T-helper 17 cell (primary cell): ENCODE measurements at regions not wholly inside any gene's neighbourhood (a gene's known extent, or its start where the extent isn't known, plus 50 kb on each side); places are given as distances from the start of the nearest gene placed in this dataset.

ENCODE experiments used
- ATAC-seq: fragments of 150-1000 bp; cut with Tn5 transposase; 2 replicates; pipeline ENCODE4 v1.10.0; 2021; ENCODE audit warnings: mild to moderate bottlenecking, moderate library complexity
- DNase-seq, 3 donors: peaks; one replicate each; pipeline versions ENCODE4 v3.0.0 to v3.0.0-alpha.2; 2020 to 2021
- H3K9me3 ChIP-seq: one replicate; pipeline ENCODE4 v1.7.0; 2013; ENCODE audit warnings: low read length, mild to moderate bottlenecking; ENCODE audit not compliant: control insufficient read depth, poor library complexity, severe bottlenecking
- H3K27ac Mint-ChIP-seq: one replicate; pipeline ENCODE4 v1.8.0; 2022; ENCODE audit warnings: mild to moderate bottlenecking, moderate library complexity, mixed read lengths
- H3K27me3 Mint-ChIP-seq: one replicate; pipeline ENCODE4 v1.8.0; 2022; ENCODE audit warnings: mixed read lengths
- H3K36me3 Mint-ChIP-seq: one replicate; pipeline ENCODE4 v1.8.0; 2022; ENCODE audit warnings: low read depth, mixed read lengths
- H3K4me1 Mint-ChIP-seq: one replicate; pipeline ENCODE4 v1.8.0; 2022; ENCODE audit warnings: mild to moderate bottlenecking, mixed read lengths
- H3K4me3 Mint-ChIP-seq: one replicate; pipeline ENCODE4 v1.8.0; 2022; ENCODE audit warnings: mild to moderate bottlenecking, moderate library complexity, mixed read lengths

DNA sequence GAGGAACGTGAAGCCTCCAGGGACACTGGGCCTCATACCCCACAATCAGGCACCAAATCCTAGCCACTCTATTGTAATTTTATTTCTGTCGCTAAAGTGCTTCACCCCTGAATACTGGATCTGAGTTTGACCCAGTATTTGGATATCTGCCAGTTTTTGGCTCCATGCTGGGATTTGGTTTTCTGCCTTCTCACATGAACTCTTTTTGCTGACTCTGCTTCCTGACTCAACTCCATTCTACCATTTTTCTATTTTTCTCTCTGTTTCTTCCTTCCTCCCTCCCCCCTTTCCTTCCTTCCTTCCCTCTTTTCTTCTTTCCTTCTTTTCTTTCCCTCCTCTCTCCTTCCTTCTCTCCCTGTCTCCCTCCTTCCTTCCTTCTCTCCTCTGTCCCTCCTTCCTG is 151.3 kb upstream of the GJB5 start:
- DNase-seq (no peak), ATAC-seq (no peak)
- Mint-ChIP-seq H3K27ac (no peak overlapping the region), H3K36me3 (no peaks in the 10 kb centered on the region), H3K27me3 (peaks cover 75% of the 10 kb centered on the region), H3K4me3 (no peak overlapping the region), H3K4me1 (no peaks in the 10 kb centered on the region)
- H3K9me3 ChIP-seq: no peaks in the 10 kb centered on the region

DNA sequence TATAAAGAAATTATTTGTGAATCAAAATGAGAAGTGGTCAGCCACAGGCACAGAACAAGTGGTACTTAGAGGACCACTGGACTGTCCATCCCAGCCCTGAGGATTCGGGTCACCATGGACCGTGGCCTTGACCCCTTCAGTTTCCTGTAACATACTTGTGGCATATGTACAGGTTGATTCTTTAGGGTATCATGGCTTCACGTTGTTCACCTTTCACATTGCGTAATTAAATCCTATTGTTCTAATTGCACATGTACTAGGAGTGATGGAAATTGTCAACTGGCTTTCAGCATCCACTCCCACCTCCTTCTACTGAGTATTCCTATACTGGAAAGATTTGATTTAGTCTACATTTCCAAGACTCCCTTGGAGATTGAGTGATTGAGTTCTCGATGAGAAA is 148.3 kb upstream of the GJB5 start:
- DNase-seq: no peak
- Mint-ChIP-seq H3K4me1 (no peaks in the 10 kb centered on the region), H3K36me3 (no peaks in the 10 kb centered on the region), H3K4me3 (no peak overlapping the region), H3K27ac (no peak overlapping the region), H3K27me3 (peaks cover 63% of the 10 kb centered on the region)
- H3K9me3 ChIP-seq: no peaks in the 10 kb centered on the region
- no peak for ATAC-seq

DNA sequence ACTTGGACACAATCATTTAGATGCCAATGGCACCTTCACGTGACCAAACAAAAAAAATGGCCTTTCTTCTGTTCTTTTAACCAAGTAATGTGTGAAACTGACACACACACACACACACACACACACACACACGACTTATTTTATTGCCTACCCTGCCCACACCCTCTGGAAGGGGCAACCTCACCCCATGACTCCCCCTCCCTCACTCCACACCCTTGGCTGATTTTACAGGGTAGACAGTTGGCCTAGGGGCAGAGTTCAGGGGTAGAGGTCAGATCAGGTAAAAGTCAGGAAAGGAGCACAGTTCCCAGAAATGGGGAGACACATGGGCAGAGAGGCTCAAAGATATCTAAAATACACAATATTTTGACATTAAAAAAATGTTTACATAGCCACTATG is 144.8 kb upstream of the GJB5 start:
- peaks cover 2% of the 10 kb centered on the region for H3K36me3 Mint-ChIP-seq
- peaks cover 5% of the 10 kb centered on the region for H3K4me1 Mint-ChIP-seq
- no peaks in the 10 kb centered on the region for H3K9me3 ChIP-seq
- ATAC-seq (no peak), DNase-seq (no peak)
- H3K4me3 Mint-ChIP-seq: no peak overlapping the region
- H3K27me3 Mint-ChIP-seq: peaks cover 64% of the 10 kb centered on the region
- H3K27ac Mint-ChIP-seq: no peak overlapping the region

DNA sequence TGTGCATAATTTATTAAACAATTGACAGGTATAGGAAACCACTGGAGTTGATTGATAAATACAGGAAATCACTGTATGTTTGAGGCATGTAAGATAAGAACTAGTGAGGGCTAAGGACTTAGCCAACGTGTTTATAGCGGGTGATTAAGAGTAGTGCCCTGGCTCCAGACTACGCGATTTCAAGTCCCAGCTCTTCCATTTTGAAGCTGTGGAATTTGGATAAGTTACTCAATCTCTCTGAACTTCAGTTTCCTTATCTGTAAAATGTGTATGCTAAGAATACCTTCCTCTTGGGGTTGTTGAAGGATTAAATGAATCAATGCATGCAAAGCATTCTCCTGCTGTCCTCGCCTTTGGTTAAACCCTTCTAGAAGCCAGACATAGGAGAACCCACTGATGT is 143.3 kb upstream of the GJB5 start:
- H3K4me1 Mint-ChIP-seq: peaks cover 5% of the 10 kb centered on the region
- DNase-seq (no peak), ATAC-seq (no peak)
- no peak overlapping the region for H3K27ac Mint-ChIP-seq
- H3K9me3 ChIP-seq: no peaks in the 10 kb centered on the region
- H3K4me3 Mint-ChIP-seq: no peak overlapping the region
- H3K36me3 Mint-ChIP-seq: peaks cover 2% of the 10 kb centered on the region
- H3K27me3 Mint-ChIP-seq: peaks cover 66% of the 10 kb centered on the region

DNA sequence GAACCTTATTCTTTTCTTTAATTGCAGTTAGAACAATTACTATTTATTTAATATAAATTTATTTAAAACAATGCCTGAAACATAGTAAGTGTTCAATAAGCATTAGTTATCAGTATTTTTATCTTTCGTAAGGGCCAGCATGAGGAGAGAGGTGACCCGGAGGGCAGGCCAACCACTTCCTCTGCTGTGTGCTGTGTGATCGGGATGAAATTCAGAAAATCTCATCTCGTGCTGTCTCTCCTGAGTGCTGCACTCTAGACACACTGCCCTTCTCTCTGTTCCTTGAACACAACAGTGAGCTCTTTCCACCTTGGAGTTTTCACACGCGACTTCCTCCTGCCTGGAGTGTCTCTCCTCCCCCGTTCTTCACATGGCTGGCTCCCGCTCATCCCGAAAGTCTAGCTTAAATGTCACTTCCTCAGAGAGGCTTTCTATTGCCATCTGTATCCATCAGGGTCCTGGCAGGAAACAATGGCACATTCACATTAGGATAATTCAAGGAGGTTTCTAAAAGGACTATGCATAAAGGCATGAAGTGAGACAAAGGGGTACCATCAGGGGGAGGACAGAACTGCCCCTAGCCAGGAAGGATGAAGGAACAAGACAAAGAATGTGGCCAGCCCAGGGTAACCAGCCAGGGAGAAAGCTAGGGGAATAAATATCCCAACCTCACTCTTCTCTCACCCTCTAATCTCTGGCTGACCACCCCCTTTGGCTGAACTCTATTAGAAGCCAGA is 142.6 kb upstream of the GJB5 start:
- DNase-seq (no peak), ATAC-seq (no peak)
- H3K36me3 Mint-ChIP-seq: peaks cover 2% of the 10 kb centered on the region
- H3K4me1 Mint-ChIP-seq: peaks cover 5% of the 10 kb centered on the region
- no peaks in the 10 kb centered on the region for H3K9me3 ChIP-seq
- peaks cover 66% of the 10 kb centered on the region for H3K27me3 Mint-ChIP-seq
- no peak overlapping the region for H3K27ac Mint-ChIP-seq
- H3K4me3 Mint-ChIP-seq: no peak overlapping the region

DNA sequence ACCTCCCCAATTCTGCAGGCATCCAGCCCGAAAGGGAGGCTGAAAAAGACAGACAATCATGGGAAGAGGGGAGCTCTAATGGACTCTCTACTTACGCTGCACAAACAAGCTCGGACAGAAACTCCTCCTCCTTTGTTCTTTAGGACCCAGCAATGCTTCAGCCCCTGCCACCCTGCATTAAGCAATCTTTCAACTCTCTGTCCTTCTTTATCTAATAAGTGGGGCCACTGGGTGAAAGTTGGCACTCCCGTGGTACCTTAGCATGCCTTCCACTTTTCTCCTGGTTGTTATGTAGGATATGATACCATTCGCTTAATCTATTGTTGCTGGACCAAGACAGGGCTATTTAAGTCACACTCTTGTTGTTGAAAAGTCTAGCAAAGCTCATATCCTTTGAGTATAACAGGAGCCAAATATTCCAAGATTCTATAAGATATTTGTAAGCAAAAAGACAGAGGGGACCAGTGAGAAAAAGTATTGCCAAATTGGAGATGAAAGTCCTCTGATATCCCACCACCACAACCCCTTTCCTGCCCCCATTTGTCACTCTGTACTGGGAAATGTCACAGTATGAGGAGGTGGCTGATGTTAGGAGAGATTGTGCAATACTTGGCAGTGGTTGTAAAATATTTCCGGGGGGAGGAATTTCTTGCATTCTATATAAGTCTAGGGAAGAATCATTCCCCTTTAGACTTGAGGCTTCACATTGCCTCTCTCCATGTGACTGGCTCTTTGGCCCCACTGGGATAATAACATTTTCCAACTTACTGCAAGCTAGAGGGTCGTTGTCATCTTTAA is 137.3 kb upstream of the GJB5 start:
- DNase-seq (no peak), ATAC-seq (no peak)
- Mint-ChIP-seq H3K4me3 (no peak overlapping the region), H3K4me1 (peaks cover 3% of the 10 kb centered on the region), H3K27me3 (peaks cover 83% of the 10 kb centered on the region), H3K36me3 (no peaks in the 10 kb centered on the region), H3K27ac (no peak overlapping the region)
- no peaks in the 10 kb centered on the region for H3K9me3 ChIP-seq

DNA sequence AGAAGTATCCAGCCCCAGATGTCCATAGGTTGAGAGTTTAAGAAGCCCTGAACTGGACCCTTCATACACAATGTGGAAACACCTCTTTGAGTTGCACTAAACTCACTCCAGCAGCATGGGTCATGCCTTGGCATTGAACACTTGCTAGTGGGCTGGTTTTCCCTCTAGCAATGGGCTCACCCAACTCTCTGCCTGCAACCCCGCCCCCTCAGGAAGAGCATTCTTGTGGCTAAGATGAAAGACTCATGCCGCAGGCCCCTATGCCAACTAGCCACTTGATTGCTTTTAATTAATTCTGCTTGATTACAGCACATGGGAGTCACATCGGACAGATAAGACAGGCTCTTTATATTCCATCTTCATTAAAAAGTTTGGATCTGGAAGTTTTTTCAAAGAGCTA is 136.5 kb upstream of the GJB5 start:
- no peak overlapping the region for H3K4me3 Mint-ChIP-seq
- H3K36me3 Mint-ChIP-seq: no peaks in the 10 kb centered on the region
- H3K9me3 ChIP-seq: no peaks in the 10 kb centered on the region
- peaks cover 3% of the 10 kb centered on the region for H3K4me1 Mint-ChIP-seq
- ATAC-seq (no peak), DNase-seq (no peak)
- H3K27ac Mint-ChIP-seq: no peak overlapping the region
- peaks cover 89% of the 10 kb centered on the region for H3K27me3 Mint-ChIP-seq

DNA sequence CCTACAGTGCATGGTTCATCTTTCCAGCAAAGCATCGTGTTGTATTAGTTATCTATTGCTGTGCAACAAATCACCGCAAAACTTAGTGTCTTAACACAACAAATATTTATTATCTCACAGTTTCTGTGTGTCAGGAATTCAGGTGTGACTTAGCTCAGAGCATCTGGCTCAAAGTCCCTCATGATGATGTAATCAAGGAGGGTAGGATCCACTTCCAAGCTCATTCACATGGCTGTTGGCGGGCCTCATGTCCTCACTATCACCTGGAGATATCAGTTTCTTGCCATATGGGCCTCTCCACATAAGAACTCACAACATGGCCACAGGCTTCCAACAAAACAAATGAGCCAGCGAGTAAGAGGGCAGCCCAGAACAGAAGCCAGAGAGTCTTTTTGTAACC is 135.6 kb upstream of the GJB5 start:
- H3K9me3 ChIP-seq: no peaks in the 10 kb centered on the region
- H3K4me1 Mint-ChIP-seq: peaks cover 2% of the 10 kb centered on the region
- ATAC-seq: no peak
- no peaks in the 10 kb centered on the region for H3K36me3 Mint-ChIP-seq
- peaks cover 91% of the 10 kb centered on the region for H3K27me3 Mint-ChIP-seq
- H3K4me3 Mint-ChIP-seq: no peak overlapping the region
- DNase-seq: no peak
- no peak overlapping the region for H3K27ac Mint-ChIP-seq

DNA sequence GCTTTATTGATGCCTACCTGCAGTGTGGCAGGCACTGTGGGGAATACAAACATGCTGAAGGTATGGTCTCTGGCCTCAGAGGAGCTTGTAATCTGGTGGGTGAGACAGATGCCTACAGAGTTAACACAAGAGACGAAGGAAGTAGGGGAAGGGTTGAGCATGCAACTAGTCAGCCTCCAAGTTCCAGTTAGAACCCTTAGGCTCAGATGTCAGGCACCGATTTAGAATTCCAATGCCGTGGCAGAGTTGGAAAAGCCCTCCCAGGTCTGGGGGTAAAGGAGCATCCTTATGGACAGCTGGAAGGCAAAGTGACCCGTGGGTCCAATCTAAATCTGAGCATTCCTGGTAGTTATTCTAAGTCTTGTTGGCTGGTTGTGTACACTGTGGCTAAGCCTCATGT is 132.9 kb upstream of the GJB5 start:
- no peak overlapping the region for H3K4me3 Mint-ChIP-seq
- peaks cover 88% of the 10 kb centered on the region for H3K27me3 Mint-ChIP-seq
- ATAC-seq (no peak), DNase-seq (no peak)
- no peaks in the 10 kb centered on the region for H3K9me3 ChIP-seq
- no peak overlapping the region for H3K27ac Mint-ChIP-seq
- peaks cover 5% of the 10 kb centered on the region for H3K4me1 Mint-ChIP-seq
- peaks cover 2% of the 10 kb centered on the region for H3K36me3 Mint-ChIP-seq

DNA sequence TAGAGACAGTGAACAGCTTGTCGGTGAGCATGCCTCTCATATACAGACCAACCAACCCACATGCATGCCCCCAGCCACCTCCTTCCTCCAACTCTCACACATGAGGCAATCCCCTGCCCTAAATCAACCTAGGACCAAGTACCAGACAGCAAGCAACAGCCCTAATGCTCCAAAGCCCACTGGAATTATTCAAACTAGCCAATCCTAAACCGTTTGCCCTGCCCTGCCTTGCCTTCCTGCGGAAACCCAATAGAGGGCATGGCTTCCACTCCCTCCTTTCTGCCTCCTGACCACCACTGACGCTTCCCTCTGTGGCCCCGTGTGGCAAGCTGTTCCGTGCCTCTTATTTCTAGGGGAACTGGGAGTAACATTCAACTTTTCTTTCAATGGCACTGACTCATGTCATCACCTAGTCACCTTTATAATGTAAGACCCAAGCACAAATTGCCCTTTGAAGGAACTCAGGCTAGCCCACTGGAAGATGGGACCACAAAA is 129.3 kb upstream of the GJB5 start:
- H3K9me3 ChIP-seq: no peaks in the 10 kb centered on the region
- Mint-ChIP-seq H3K36me3 (peaks cover 2% of the 10 kb centered on the region), H3K27me3 (peaks cover 60% of the 10 kb centered on the region), H3K4me1 (peaks cover 5% of the 10 kb centered on the region), H3K4me3 (no peak overlapping the region), H3K27ac (no peak overlapping the region)
- ATAC-seq (no peak), DNase-seq (no peak)

DNA sequence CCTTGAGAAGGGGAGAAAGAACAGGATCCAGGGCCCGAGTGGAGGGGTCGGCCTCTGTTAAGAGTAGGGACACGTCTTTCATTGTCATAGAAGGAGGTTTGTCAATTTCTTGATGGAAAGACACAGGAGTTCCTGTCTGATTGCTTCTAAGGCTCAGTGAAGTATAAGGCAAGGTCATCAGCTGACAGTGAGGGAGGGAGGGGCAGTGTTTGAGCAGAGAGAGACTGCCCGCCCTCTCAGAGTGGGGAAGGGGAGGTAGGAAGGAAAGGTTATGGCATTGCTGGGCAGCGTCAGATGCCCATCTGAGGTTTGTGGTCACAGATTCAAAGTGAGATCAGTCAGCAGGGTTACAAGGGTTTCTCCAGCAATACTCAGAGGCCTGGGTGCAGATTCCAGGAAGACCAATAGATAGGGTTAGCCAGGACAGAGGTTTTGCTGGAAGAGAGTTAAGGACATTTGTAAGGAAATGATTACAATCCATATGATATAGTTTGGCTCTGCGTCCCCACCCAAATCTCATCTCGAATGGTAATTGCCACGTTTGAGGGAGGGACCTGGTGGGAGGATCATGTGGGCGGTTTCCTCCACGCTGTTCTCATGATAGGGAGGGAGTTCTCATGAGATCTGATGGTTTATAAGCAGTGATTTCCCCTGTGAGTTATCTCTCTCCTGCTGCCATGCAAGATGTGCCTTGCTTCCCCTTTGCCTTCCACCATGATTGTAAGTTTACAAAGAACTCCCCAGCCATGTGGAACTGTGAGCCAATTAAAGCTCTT is 127.2 kb upstream of the GJB5 start:
- Mint-ChIP-seq H3K27me3 (peaks cover 48% of the 10 kb centered on the region), H3K27ac (no peak overlapping the region), H3K4me1 (peaks cover 5% of the 10 kb centered on the region), H3K4me3 (no peak overlapping the region), H3K36me3 (peaks cover 2% of the 10 kb centered on the region)
- DNase-seq (no peak), ATAC-seq (no peak)
- no peaks in the 10 kb centered on the region for H3K9me3 ChIP-seq

DNA sequence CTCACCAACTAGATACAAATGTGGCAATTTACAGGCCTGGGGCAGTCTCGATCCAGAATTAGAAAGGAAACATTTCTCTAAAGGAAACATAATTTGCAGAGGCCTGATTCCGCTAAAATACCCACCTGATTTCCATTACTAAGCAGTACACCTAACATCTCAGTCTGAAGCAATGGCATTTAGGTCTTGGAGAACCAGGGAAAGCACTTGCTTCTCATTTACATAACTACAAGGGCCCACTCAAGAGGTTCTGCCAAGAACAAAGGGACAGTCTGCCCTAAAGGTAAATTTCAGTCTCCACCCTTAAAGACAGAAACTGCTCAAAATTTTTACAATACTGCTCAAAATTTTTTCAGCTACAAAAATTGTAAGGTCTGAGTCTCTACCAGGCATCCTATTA is 123.7 kb upstream of the GJB5 start:
- no peak for DNase-seq
- H3K4me3 Mint-ChIP-seq: no peak overlapping the region
- H3K4me1 Mint-ChIP-seq: no peaks in the 10 kb centered on the region
- peaks cover 20% of the 10 kb centered on the region for H3K27me3 Mint-ChIP-seq
- no peak overlapping the region for H3K27ac Mint-ChIP-seq
- ATAC-seq: no peak
- H3K9me3 ChIP-seq: no peaks in the 10 kb centered on the region
- peaks cover 2% of the 10 kb centered on the region for H3K36me3 Mint-ChIP-seq

DNA sequence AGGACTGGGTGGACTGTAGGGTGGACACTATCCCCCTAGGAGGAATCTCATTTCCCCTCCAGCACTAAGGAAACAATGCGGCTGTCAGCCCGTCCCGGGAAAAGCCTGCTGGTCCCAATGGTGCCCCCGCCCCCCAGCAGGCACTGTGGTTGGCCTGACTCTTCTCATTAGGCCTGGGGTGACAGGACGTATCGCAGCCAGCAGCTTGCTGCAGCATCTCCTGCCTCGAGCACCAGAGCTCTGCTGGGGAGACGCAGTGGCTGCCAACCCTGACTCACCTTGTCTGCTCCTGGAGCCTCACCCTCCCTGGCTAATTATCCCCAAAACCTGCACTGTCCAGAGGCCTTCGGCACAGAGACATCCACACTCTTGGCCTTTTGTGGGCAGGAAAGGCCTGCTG is 115.1 kb upstream of the GJB5 start:
- Mint-ChIP-seq H3K27me3 (peaks cover 20% of the 10 kb centered on the region), H3K4me3 (no peak overlapping the region), H3K4me1 (peaks cover 3% of the 10 kb centered on the region), H3K36me3 (no peaks in the 10 kb centered on the region), H3K27ac (no peak overlapping the region)
- DNase-seq (no peak), ATAC-seq (no peak)
- H3K9me3 ChIP-seq: no peaks in the 10 kb centered on the region
